AG04449 (cell line): ENCODE measurements at regions not wholly inside any gene's neighbourhood (a gene's known extent, or its start where the extent isn't known, plus 50 kb on each side); places are given as distances from the start of the nearest gene placed in this dataset.
"Not testable (repeated sequence)": the region's sequence is repeated elsewhere in the genome, so short reads cannot be mapped to it uniquely, and the experiment has no call there.

Experiments used
- CTCF ChIA-PET: fragments of 350-600 bp; formaldehyde crosslinking; extraction: SDS; loops from one replicate; lab custom pipeline; 2021; ENCODE audit warnings: antibody characterized with exemption; lab: Yijun Ruan, JAX
- POLR2A ChIA-PET: fragments of 400-600, 350-600 bp; formaldehyde crosslinking; extraction: SDS; loops from one replicate; lab custom pipeline; 2020; ENCODE audit warnings: antibody characterized with exemption, inconsistent platforms; lab: Yijun Ruan, JAX
- DNase-seq: peaks from one replicate; pipeline ENCODE4 v3.0.0-alpha.2; 2010; ENCODE audit warnings: low read depth, low spot score
- H3K4me3 ChIP-seq: 2 replicates; pipeline ENCODE4 v1.5.1; 2011; ENCODE audit warnings: low read depth, mild to moderate bottlenecking, control low read depth, low read length
- TF ChIP-seq, protein P1 (sequence below): IDR thresholded peaks from one replicate; pipeline ENCODE4 v1.5.1; 2011; ENCODE audit warnings: mild to moderate bottlenecking, moderate library complexity, low read length, control low read depth, inconsistent platforms; ENCODE audit not compliant: insufficient read depth; ENCODE audit errors: missing control alignments

DNA sequence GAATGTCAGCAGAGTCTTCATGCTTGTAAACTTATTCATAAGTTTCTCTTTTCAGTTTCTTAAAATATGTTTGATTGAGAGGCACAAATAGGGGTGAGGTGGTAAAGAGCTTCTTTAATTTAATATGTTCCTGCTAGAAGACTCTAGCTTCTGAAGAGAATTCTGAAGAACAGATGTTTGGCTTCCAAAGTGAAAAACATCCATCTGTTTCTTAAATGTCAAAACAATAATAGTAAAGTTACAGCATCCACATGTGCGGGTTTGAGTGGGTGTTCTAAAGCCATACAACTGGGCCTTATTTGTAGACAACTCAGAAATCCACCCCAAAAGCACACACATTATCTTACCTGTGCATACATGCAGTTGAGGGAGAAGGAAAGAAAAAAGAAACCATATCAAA is 144.0 kb upstream of the ADGRL4 start:
- TF ChIP-seq, protein P1, sequence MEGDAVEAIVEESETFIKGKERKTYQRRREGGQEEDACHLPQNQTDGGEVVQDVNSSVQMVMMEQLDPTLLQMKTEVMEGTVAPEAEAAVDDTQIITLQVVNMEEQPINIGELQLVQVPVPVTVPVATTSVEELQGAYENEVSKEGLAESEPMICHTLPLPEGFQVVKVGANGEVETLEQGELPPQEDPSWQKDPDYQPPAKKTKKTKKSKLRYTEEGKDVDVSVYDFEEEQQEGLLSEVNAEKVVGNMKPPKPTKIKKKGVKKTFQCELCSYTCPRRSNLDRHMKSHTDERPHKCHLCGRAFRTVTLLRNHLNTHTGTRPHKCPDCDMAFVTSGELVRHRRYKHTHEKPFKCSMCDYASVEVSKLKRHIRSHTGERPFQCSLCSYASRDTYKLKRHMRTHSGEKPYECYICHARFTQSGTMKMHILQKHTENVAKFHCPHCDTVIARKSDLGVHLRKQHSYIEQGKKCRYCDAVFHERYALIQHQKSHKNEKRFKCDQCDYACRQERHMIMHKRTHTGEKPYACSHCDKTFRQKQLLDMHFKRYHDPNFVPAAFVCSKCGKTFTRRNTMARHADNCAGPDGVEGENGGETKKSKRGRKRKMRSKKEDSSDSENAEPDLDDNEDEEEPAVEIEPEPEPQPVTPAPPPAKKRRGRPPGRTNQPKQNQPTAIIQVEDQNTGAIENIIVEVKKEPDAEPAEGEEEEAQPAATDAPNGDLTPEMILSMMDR = no peak
- no peak overlapping the region for H3K4me3 ChIP-seq
- ChIA-PET POLR2A (no interaction called here), CTCF (interaction anchor here (1.0 to 1.2 kb wide), 2 partner anchors 13 to 26 kb away, joined by 3 read pairs; no protein-coding TSS in a partner anchor)
- no peak for DNase-seq

DNA sequence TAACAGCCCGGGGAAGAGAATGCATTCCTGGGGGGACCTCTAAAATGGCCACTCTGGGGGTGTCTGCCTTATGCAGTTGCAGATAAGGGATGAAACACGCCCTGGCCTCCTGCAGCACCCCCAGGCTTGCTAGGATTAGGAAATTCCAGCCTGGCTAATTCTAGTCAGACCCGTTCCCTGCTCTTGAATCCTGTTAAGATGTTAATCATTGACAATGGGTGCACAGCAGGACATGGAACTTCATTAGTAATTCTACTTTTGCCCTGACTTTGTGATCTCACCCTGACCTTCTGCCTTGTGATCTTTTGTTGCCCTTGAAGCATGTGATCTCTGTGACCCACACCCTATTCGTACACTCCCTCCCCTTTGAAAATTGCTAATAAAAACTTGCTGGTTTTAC is 131.7 kb upstream of the ADGRL4 start:
- POLR2A ChIA-PET, H3K4me3 ChIP-seq, DNase-seq, CTCF ChIA-PET: not testable (repeated sequence)

DNA sequence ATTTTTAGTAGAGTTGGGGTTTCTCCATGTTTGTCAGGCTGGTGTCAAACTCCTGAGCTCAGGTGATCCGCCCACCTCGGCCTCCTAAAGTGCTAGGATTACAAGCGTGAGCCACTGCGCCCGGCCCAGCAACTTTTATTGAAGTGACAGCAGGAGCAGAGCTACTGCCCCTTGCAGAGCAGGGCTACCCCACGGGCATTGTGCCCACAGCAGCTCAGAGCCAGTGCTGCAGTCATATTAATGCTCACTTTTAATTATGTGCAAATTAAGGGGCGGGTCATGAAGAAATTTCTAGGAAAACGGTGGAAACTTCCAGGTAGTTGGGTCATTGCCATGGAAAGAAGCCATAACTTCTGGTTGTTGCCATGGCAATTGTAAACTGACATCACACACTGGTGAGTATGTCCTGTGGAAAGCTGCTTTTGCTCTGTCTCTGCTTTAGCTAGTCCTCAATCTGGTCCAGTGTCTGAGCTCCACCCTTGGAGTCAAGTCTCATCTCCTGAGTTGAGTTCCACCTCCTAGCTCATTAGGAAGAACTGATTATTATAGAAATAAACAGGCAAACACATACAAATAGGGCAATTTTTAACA is 127.3 kb upstream of the ADGRL4 start:
- no peak for DNase-seq
- TF ChIP-seq, protein P1 = no peak
- ChIA-PET POLR2A (no interaction called here), CTCF (no interaction called here)
- H3K4me3 ChIP-seq = no peak overlapping the region

DNA sequence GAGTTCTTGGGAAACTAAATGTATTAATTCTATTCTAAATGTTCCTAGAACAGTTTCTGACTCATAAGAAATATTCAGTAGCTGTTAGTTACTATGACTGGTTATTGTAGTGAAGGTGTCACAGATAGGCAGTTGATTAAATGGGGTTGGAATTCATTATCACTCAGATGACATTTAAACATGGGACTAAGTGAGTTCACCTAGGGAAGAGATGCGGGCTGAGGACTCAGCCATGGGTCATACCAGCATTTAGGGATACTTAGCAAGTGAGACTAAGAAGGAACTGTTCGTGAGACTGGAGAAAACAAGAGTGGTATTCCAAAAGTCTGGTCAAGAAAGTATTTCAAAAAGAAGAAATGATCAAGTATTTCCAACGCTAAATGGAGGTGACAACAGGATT is 125.1 kb upstream of the ADGRL4 start:
- ChIA-PET POLR2A (no interaction called here), CTCF (interaction anchor here (0.8 kb wide), 1 partner anchor 288 kb away, joined by 3 read pairs; no protein-coding TSS in a partner anchor)
- no peak for DNase-seq
- H3K4me3 ChIP-seq = no peak overlapping the region
- TF ChIP-seq, protein P1 = no peak

DNA sequence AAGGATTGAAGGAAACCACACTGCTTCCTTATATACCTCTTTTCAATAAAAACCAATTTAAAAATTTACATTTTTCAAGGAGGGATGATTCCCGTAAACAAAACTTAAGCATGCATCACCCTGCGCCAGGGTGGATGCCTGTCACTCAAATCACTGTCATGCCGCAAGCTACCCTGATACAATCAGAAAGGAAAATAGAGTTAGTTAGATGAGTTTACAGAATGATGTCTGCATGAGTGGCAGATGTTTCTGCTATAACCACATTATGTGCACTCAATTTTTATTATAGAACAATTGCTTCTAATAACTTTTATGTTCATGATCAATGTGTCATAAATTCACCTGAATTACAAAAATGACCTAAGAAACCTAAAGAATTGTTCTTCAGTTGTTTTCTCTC is 123.4 kb upstream of the ADGRL4 start:
- no peak overlapping the region for H3K4me3 ChIP-seq
- CTCF ChIA-PET = interaction anchor here (1.0 kb wide), 1 partner anchor 53 kb away, joined by 3 read pairs; no protein-coding TSS in a partner anchor
- TF ChIP-seq, protein P1 = no peak
- DNase-seq = no peak
- POLR2A ChIA-PET = no interaction called here

DNA sequence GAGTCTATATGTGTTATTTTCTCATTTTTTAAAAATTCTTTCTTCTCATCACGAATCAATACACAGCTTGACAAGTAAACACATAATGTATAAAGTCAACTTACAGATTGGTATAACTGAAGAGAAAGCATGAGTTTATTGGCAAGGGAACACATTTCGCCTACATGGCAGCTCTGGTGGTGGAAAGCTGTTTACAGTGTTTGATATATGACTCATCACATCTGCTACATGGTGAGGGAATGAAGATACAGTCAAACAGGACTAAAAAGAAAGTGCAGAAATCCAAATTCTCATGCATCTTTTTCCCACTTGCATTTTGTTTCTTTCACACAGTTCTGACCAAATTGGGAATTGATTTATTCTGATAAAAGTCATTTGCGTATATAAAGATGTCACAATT is 122.2 kb upstream of the ADGRL4 start:
- DNase-seq = peak; percentile 59
- ChIA-PET POLR2A (no interaction called here), CTCF (no interaction called here)
- no peak overlapping the region for H3K4me3 ChIP-seq
- TF ChIP-seq, protein P1 = no peak

DNA sequence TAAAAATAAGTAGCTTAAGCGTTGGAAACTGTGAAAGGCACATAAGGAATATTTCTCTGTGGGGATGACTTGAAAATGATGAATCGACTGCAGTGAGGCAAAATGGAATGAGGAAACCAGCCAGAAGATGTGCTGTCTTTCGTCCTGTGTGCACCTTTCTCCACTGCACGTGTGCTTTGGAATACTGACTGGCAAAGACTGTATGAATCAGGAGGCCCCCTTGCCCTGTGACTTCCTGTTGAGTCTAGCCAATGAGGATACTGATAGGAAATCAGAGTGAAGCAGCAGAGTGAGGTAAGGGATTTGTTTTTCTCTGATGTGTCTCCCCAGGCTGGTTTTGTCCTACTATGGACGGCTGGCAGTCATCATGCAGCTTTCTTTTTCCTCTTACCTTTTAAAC is 118.2 kb upstream of the ADGRL4 start:
- TF ChIP-seq, protein P1 = no peak
- ChIA-PET CTCF (interaction anchor here (1.1 kb wide), 1 partner anchor 26 kb away, joined by 3 read pairs; no protein-coding TSS in a partner anchor), POLR2A (no interaction called here)

More for the DNA sequence above, 118.2 kb upstream of the ADGRL4 start:
- DNase-seq = no peak
- H3K4me3 ChIP-seq = no peak overlapping the region
